Naive thymus-derived CD4-positive, alpha-beta T cell (primary cell): ENCODE measurements at regions not wholly inside any gene's neighbourhood (a gene's known extent, or its start where the extent isn't known, plus 50 kb on each side); places are given as distances from the start of the nearest gene placed in this dataset.

Source experiments
- ATAC-seq: fragments of 150-1000 bp; cut with Tn5 transposase; 2 replicates; pipeline ENCODE4 v1.10.0; 2021; ENCODE audit warnings: mild to moderate bottlenecking, moderate library complexity
- CTCF ChIA-PET: fragments of 350-600 bp; sonication (Branson Sonifier 250); formaldehyde crosslinking; loops from one replicate; lab custom pipeline; 2021; ENCODE audit warnings: antibody characterized with exemption; lab: Charles Lee
- POLR2A ChIA-PET: fragments of 350-600 bp; sonication (Branson Sonifier 250); formaldehyde crosslinking; loops from one replicate; lab custom pipeline; 2021; ENCODE audit warnings: antibody characterized with exemption, inconsistent platforms; lab: Charles Lee
- DNase-seq, 9 donors: peaks; one replicate each; pipeline versions ENCODE4 v3.0.0 to v3.0.0-alpha.2; 2020 to 2022; ENCODE audit warnings: mixed read lengths in 1 of 9
- H3K27ac ChIP-seq: one replicate; pipeline ENCODE4 v1.7.0; 2013; ENCODE audit warnings: mild to moderate bottlenecking, low read depth, low read length, moderate library complexity
- H3K27me3 ChIP-seq, 2 donors: one replicate each; pipeline ENCODE4 v1.7.0; 2013; ENCODE audit warnings: low read length in 2 of 2, mild to moderate bottlenecking in 2 of 2, moderate library complexity in 2 of 2; ENCODE audit not compliant: control insufficient read depth in 2 of 2, insufficient read depth in 2 of 2
- H3K36me3 ChIP-seq, 3 experiments: 1 replicate in 2 of 3; 2 replicates in 1 of 3; pipeline ENCODE4 v1.7.0; 2013; ENCODE audit warnings: low read length in 3 of 3, mild to moderate bottlenecking in 3 of 3, moderate library complexity in 1 of 3; ENCODE audit not compliant: insufficient read depth in 3 of 3, control insufficient read depth in 2 of 3
- H3K4me1 ChIP-seq, 2 donors: one replicate each; pipeline ENCODE4 v1.7.0; 2013; ENCODE audit warnings: low read length in 2 of 2, mild to moderate bottlenecking in 2 of 2, moderate library complexity in 1 of 2; ENCODE audit not compliant: control insufficient read depth in 2 of 2, insufficient read depth in 2 of 2
- H3K4me3 ChIP-seq: 2 replicates; pipeline ENCODE4 v1.7.0; 2013; ENCODE audit warnings: mild to moderate bottlenecking, low read length
- H3K9me3 ChIP-seq, 3 experiments: 1 replicate in 2 of 3; 2 replicates in 1 of 3; pipeline ENCODE4 v1.7.0; 2013; ENCODE audit warnings: low read length in 3 of 3; ENCODE audit not compliant: control insufficient read depth in 2 of 3
- H3K27ac Mint-ChIP-seq, 9 donors: one replicate each; pipeline ENCODE4 v1.8.0; 2020 to 2022; ENCODE audit warnings: mixed read lengths in 9 of 9, mild to moderate bottlenecking in 8 of 9, moderate library complexity in 5 of 9, inconsistent platforms in 2 of 9
- H3K27me3 Mint-ChIP-seq, 5 donors: one replicate each; pipeline ENCODE4 v1.8.0; 2021 to 2022; ENCODE audit warnings: mixed read lengths in 5 of 5, mild to moderate bottlenecking in 1 of 5
- H3K36me3 Mint-ChIP-seq, 5 donors: one replicate each; pipeline ENCODE4 v1.8.0; 2020 to 2022; ENCODE audit warnings: mixed read lengths in 5 of 5, mild to moderate bottlenecking in 3 of 5, inconsistent platforms in 1 of 5
- H3K4me1 Mint-ChIP-seq, 7 donors: one replicate each; pipeline ENCODE4 v1.8.0; 2020 to 2022; ENCODE audit warnings: mixed read lengths in 7 of 7, mild to moderate bottlenecking in 3 of 7, inconsistent platforms in 1 of 7
- H3K4me3 Mint-ChIP-seq, 10 donors: one replicate each; pipeline ENCODE4 v1.8.0; 2020 to 2022; ENCODE audit warnings: mild to moderate bottlenecking in 10 of 10, mixed read lengths in 10 of 10, moderate library complexity in 6 of 10, inconsistent platforms in 2 of 10
- H3K9me3 Mint-ChIP-seq, 11 donors: one replicate each; pipeline ENCODE4 v1.8.0; 2020 to 2022; ENCODE audit warnings: mixed read lengths in 11 of 11, mild to moderate bottlenecking in 4 of 11, inconsistent platforms in 1 of 11, moderate library complexity in 1 of 11
- intact Hi-C, 2 donors: fragments of 100-400 bp; cut with micrococcal nuclease; formaldehyde crosslinking; loops; one replicate each; pipeline ENCODE4 v1.15.1; 2023

DNA sequence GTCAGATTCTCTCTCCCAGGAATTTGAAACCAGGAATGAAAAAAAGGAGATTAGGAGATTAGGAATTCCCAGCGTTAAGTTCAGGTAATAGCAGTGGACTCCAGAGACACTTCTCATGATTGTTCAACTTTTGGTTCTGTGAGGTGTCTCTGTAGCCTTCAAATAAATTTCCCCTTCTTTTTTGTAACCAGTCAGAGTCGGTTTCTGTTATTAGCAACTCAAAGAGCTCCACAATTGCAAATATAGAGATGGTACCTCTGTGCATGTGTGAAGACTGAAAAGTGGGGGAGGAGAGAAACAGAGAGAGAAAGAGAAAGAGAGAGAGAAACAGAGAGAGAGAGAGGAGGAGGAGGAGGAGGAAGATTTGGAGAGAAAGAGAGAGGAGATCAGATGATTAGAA is 112.8 kb upstream of the STEAP1B start:
- intact Hi-C loops: no loop called here
- no peak overlapping the region for H3K4me3 Mint-ChIP-seq

DNA sequence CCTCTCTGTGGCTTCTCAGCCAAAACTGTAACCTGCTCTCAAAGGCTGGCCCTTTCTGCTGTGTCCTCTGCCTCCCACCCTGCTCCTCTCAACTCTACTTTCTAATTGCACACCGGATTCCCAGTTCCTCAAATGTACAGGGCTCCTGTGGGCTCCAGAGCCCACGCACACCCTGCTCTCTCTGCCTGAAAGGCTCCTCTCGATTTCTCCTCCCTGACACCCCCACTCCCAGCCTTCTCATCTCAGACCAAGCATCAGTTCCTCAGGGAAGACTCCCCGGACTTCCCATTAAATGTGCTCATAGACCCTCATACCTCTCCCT is 111.7 kb upstream of the STEAP1B start:
- no peak overlapping the region for H3K27ac ChIP-seq
- ChIA-PET CTCF (no interaction called here), POLR2A (no interaction called here)
- intact Hi-C loops: no loop called here
- Mint-ChIP-seq H3K27ac (no peak overlapping the region), H3K9me3 (peaks cover 0 to 12% (median 2%) of the 10 kb centered on the region in 11 donors), H3K4me1 (peaks cover 0 to 1% (median 0%) of the 10 kb centered on the region in 7 donors), H3K36me3 (peaks cover 0 to 6% (median under 1%) of the 10 kb centered on the region in 5 donors), H3K4me3 (no peak overlapping the region), H3K27me3 (peaks cover 12 to 30% (median 22%) of the 10 kb centered on the region in 5 donors)
- ATAC-seq (no peak), DNase-seq (no peak)
- no peaks in the 10 kb centered on the region for H3K36me3 ChIP-seq
- H3K4me1 ChIP-seq: no peaks in the 10 kb centered on the region
- H3K4me3 ChIP-seq: no peak overlapping the region
- H3K27me3 ChIP-seq: no peaks in the 10 kb centered on the region
- H3K9me3 ChIP-seq: peaks cover 0 to 1% (median 0%) of the 10 kb centered on the region in 3 experiments

More for the DNA sequence above, 112.8 kb upstream of the STEAP1B start:
- ChIA-PET CTCF (no interaction called here), POLR2A (no interaction called here)
- no peak overlapping the region for H3K4me3 ChIP-seq
- no peaks in the 10 kb centered on the region for H3K36me3 ChIP-seq
- H3K27me3 ChIP-seq: no peaks in the 10 kb centered on the region
- peaks cover 5 to 22% (median 10%) of the 10 kb centered on the region in 11 donors for H3K9me3 Mint-ChIP-seq
- peaks cover 12 to 35% (median 22%) of the 10 kb centered on the region in 5 donors for H3K27me3 Mint-ChIP-seq
- peaks cover 0 to 17% (median 5%) of the 10 kb centered on the region in 5 donors for H3K36me3 Mint-ChIP-seq
- no peak overlapping the region for H3K27ac Mint-ChIP-seq
- H3K4me1 ChIP-seq: no peaks in the 10 kb centered on the region
- H3K27ac ChIP-seq: no peak overlapping the region
- peaks cover 0 to 1% (median 0%) of the 10 kb centered on the region in 7 donors for H3K4me1 Mint-ChIP-seq
- DNase-seq (no peak), ATAC-seq (no peak)
- peaks cover 0 to 12% (median 0%) of the 10 kb centered on the region in 3 experiments for H3K9me3 ChIP-seq

DNA sequence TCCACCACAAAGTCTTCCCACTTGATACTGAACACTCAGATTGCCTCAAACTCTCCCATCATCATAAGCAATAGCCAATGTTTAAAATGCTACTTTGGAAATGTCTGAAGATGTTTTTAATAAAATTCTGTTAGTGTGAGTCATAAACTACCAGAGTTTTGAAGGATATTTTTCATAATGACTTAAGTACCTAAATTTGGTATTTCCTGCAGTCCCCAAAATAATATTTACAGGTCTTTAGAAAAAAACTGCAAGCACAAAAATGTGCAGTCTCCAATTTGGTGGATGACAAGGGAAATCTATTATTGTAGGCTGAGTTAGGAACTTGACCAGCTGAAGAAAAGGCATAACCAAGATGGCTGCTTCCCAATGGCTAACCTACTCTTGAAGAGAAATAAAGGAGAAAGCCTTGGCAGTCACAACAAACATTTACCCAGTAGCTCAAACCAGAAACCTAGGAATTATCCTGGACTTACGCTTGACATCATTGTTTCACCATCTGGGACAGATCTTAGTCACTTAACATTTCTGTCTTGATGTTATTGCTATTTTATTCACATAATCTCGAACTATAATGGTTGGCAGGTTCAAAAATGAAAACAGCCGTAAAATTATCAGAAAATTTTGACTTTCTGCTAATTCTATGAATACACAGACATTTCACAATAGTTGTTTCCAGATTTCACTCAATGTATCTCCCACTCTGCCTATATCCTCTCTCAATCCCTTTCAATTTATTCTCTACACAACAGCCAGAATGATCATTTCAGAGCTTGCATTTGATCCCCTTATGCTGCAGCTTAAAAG is 111.2 kb upstream of the STEAP1B start:
- H3K27me3 ChIP-seq: no peaks in the 10 kb centered on the region
- Mint-ChIP-seq H3K36me3 (peaks cover 0 to 6% (median 0%) of the 10 kb centered on the region in 5 donors), H3K4me3 (no peak overlapping the region), H3K4me1 (peaks cover 0 to 1% (median 0%) of the 10 kb centered on the region in 7 donors), H3K9me3 (peaks cover 0 to 9% (median 0%) of the 10 kb centered on the region in 11 donors), H3K27ac (no peak overlapping the region), H3K27me3 (peaks cover 12 to 32% (median 22%) of the 10 kb centered on the region in 5 donors)
- POLR2A ChIA-PET: no interaction called here
- CTCF ChIA-PET: no interaction called here
- DNase-seq: no peak
- no peaks in the 10 kb centered on the region for H3K9me3 ChIP-seq
- no peak overlapping the region for H3K27ac ChIP-seq
- no peaks in the 10 kb centered on the region for H3K4me1 ChIP-seq
- H3K36me3 ChIP-seq: no peaks in the 10 kb centered on the region
- intact Hi-C loops: no loop called here
- H3K4me3 ChIP-seq: no peak overlapping the region
- ATAC-seq: no peak

DNA sequence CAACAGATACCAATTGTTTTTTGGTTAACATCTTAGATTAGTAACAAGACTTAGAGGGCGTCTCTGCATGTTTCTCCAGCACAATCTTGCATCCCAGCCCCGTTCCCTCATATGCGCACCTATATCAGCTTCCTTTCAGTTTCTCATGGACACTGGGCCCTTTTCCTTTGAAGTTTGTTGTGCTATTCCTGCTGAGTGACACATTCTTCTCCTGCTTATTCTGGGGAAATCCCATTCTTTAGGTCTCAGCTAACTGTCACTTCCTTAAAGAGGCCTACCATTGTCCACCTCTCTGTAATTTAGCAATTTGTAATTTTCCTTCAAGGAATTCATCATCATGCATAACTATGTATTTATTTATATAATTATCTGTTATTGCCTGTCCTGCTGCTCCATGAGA is 110.3 kb upstream of the STEAP1B start:
- POLR2A ChIA-PET: no interaction called here
- DNase-seq: no peak
- Histone ChIP-seq H3K4me3 (no peak overlapping the region), H3K36me3 (no peaks in the 10 kb centered on the region), H3K27me3 (no peaks in the 10 kb centered on the region), H3K27ac (no peak overlapping the region), H3K9me3 (no peaks in the 10 kb centered on the region), H3K4me1 (no peaks in the 10 kb centered on the region)
- Mint-ChIP-seq H3K27ac (no peak overlapping the region), H3K4me3 (no peak overlapping the region), H3K9me3 (peaks cover 0 to 4% (median 0%) of the 10 kb centered on the region in 11 donors), H3K4me1 (peaks cover 0 to 1% (median 0%) of the 10 kb centered on the region in 7 donors), H3K27me3 (peaks cover 8 to 30% (median 19%) of the 10 kb centered on the region in 5 donors), H3K36me3 (peaks cover 0 to 3% (median 0%) of the 10 kb centered on the region in 5 donors)
- CTCF ChIA-PET: no interaction called here
- intact Hi-C loops: no loop called here
- no peak for ATAC-seq

DNA sequence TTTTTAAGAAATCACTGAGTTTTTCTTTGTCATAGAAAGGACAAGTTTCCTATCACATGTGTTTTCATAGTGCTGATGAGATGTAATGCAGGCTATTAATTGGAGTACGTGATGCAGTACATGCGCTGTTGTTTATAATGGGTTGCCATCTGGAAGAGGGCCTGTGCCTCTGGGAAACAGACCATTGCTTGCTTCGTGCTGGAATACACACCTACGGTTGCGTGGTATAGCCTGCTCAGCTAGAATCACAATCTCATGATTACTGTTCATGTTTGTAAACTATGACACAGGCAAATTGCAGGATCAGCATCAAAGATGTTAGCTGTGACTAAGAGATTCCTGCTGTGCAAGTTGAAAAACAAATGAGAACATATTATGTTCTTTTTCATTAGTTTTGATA is 107.2 kb upstream of the STEAP1B start:
- no peak for DNase-seq
- intact Hi-C loops: no loop called here
- peaks cover 0 to 4% (median 0%) of the 10 kb centered on the region in 7 donors for H3K4me1 Mint-ChIP-seq
- ChIA-PET POLR2A (no interaction called here), CTCF (no interaction called here)
- Histone ChIP-seq H3K27me3 (no peaks in the 10 kb centered on the region), H3K4me1 (no peaks in the 10 kb centered on the region), H3K36me3 (no peaks in the 10 kb centered on the region), H3K4me3 (no peak overlapping the region), H3K9me3 (no peaks in the 10 kb centered on the region), H3K27ac (no peak overlapping the region)
- ATAC-seq: no peak
- H3K27ac Mint-ChIP-seq: no peak overlapping the region
- no peaks in the 10 kb centered on the region for H3K9me3 Mint-ChIP-seq
- H3K27me3 Mint-ChIP-seq: peaks cover 6 to 35% (median 11%) of the 10 kb centered on the region in 5 donors
- H3K36me3 Mint-ChIP-seq: no peaks in the 10 kb centered on the region
- no peak overlapping the region for H3K4me3 Mint-ChIP-seq

DNA sequence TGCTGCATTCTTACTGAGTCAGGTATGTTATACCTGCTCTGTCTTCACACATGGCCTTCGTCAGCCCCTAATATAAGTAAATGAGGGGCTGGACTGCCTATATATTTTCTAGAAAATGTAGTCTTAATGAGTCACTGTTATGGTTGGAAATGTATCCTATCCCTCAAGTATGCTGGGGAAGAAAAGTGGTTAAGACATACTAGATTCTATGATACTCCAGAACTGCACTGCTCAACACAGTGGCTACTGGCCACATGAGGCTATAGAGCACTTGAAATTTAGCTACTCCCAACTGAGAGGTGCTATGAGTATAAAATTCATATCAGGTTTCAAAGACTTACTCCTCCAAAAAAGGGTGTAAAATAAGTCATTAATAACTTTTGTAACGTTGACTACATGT is 104.3 kb upstream of the STEAP1B start:
- H3K9me3 Mint-ChIP-seq: peaks cover 0 to 2% (median 0%) of the 10 kb centered on the region in 11 donors
- no peaks in the 10 kb centered on the region for H3K36me3 Mint-ChIP-seq
- Histone ChIP-seq H3K36me3 (no peaks in the 10 kb centered on the region), H3K9me3 (no peaks in the 10 kb centered on the region), H3K4me1 (no peaks in the 10 kb centered on the region), H3K4me3 (no peak overlapping the region), H3K27ac (no peak overlapping the region), H3K27me3 (no peaks in the 10 kb centered on the region)
- peaks cover 0 to 4% (median 0%) of the 10 kb centered on the region in 7 donors for H3K4me1 Mint-ChIP-seq
- POLR2A ChIA-PET: no interaction called here
- CTCF ChIA-PET: no interaction called here
- DNase-seq: no peak
- no peak overlapping the region for H3K4me3 Mint-ChIP-seq
- no peak for ATAC-seq
- peaks cover 0 to 53% (median 5%) of the 10 kb centered on the region in 5 donors for H3K27me3 Mint-ChIP-seq
- intact Hi-C loops: no loop called here
- no peak overlapping the region for H3K27ac Mint-ChIP-seq
